ENCODE measurements at regions not wholly inside any gene's neighbourhood (a gene's known extent, or its start where the extent isn't known, plus 50 kb on each side); places are given as distances from the start of the nearest gene placed in this dataset.
"Not testable (repeated sequence)": the region's sequence is repeated elsewhere in the genome, so short reads cannot be mapped to it uniquely, and the experiment has no call there.

GRCh38 chr1:29406814-29407213 lies 170.5 kb downstream of the PTPRU start:
- intact Hi-C loops (cut with micrococcal nuclease; ENCODE audit: unreplicated experiment), result no loop called here
- TF ChIP-seq ZNF622 (IDR thresholded peaks at IDR 0.05) (no peak), CHD4 (IDR thresholded peaks at IDR 0.05) (no peak), BHLHE40 (IDR thresholded peaks at IDR 0.05; ENCODE audit: borderline replicate concordance in 1 of 2, low read depth in 2 of 2, low read length in 1 of 2) (no peak), PAX8 (IDR thresholded peaks at IDR 0.05) (no peak), EZH2 (IDR thresholded peaks at IDR 0.05; ENCODE audit: borderline replicate concordance, control insufficient read depth, low read depth, low read length) (no peak), SUPT20H (IDR thresholded peaks at IDR 0.05; ENCODE audit: borderline replicate concordance, control insufficient read depth, low read depth, low read length) (no peak), SPI1 (IDR thresholded peaks at IDR 0.05; ENCODE audit: borderline replicate concordance, insufficient read depth, low read depth, low read length) (no peak), BACH1 (IDR thresholded peaks at IDR 0.05; ENCODE audit: borderline replicate concordance) (no peak), NBN (IDR thresholded peaks at IDR 0.05) (no peak), YY1 (IDR thresholded peaks at IDR 0.05; ENCODE audit: low read depth, low read length) (no peak), USF1 (IDR thresholded peaks at IDR 0.05; ENCODE audit: borderline replicate concordance, extremely low read length, insufficient read depth, low read depth, low read length) (no peak), SREBF2 (IDR thresholded peaks at IDR 0.05; ENCODE audit: low read length) (no peak), WRNIP1 (IDR thresholded peaks at IDR 0.05; ENCODE audit: borderline replicate concordance, low read depth, low read length) (no peak)
- TF ChIP-seq, protein P1, sequence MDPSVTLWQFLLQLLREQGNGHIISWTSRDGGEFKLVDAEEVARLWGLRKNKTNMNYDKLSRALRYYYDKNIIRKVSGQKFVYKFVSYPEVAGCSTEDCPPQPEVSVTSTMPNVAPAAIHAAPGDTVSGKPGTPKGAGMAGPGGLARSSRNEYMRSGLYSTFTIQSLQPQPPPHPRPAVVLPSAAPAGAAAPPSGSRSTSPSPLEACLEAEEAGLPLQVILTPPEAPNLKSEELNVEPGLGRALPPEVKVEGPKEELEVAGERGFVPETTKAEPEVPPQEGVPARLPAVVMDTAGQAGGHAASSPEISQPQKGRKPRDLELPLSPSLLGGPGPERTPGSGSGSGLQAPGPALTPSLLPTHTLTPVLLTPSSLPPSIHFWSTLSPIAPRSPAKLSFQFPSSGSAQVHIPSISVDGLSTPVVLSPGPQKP (IDR thresholded peaks at IDR 0.05; ENCODE audit: low read depth, low read length), result no peak
- TF ChIP-seq, protein P2, sequence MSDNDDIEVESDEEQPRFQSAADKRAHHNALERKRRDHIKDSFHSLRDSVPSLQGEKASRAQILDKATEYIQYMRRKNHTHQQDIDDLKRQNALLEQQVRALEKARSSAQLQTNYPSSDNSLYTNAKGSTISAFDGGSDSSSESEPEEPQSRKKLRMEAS (IDR thresholded peaks at IDR 0.05; ENCODE audit: low read depth, low read length), result no peak
- no peaks in the 10 kb centered on the region for H3K79me2 ChIP-seq (ENCODE audit: control insufficient read depth, insufficient read depth, low read length)
- DNase-seq (ENCODE audit: low read depth, low spot score), result no peak
- no TSS peak for BruUV-seq (replicated peaks)
- POLR2A ChIA-PET, result no interaction called here
- in situ Hi-C loops (cut with MboI), result no loop called here
- H4K20me1 ChIP-seq (ENCODE audit: control insufficient read depth, insufficient read depth), result no peaks in the 10 kb centered on the region
- H3K27ac ChIP-seq (ENCODE audit: control insufficient read depth, insufficient read depth), result no peak overlapping the region
- SMC1A ChIA-PET (ENCODE audit: uncharacterized antibody, unreplicated experiment), result no interaction called here
- H2AFZ ChIP-seq (ENCODE audit: control insufficient read depth, low read depth, low read length), result no peak overlapping the region
- no peak overlapping the region for H3K9ac ChIP-seq (ENCODE audit: control insufficient read depth, insufficient read depth, low read length)
- no peak overlapping the region for H3K4me2 ChIP-seq (ENCODE audit: control insufficient read depth, insufficient read depth)
- no peak for ATAC-seq
- CTCF ChIA-PET, result no interaction called here
- H3K4me3 ChIP-seq, result no peak overlapping the region
- no peaks in the 10 kb centered on the region for H3K36me3 ChIP-seq (ENCODE audit: control insufficient read depth in 2 of 2, insufficient read depth in 2 of 2, low read length in 1 of 2)
- RAD21 ChIA-PET (ENCODE audit: unreplicated experiment), result no interaction called here
- no peak for FAIRE-seq
- WGBS (ENCODE audit: insufficient coverage, insufficient replicate concordance, low lambda C conversion rate, missing lambda C conversion rate), result 0% methylated on average over 2 of the region's 2 CpGs
- H3K9me3 ChIP-seq (replicated peaks; ENCODE audit: control insufficient read depth, insufficient read depth, low read length), result no peaks in the 10 kb centered on the region
- no peaks in the 10 kb centered on the region; a peak in 2 of 4 replicates for H3K27me3 ChIP-seq (replicated peaks in 1 of 2; ENCODE audit: control insufficient read depth in 2 of 2, insufficient read depth in 2 of 2, low read length in 1 of 2)
- H3K4me1 ChIP-seq (ENCODE audit: control insufficient read depth, insufficient read depth, low read length), result no peaks in the 10 kb centered on the region

DNA sequence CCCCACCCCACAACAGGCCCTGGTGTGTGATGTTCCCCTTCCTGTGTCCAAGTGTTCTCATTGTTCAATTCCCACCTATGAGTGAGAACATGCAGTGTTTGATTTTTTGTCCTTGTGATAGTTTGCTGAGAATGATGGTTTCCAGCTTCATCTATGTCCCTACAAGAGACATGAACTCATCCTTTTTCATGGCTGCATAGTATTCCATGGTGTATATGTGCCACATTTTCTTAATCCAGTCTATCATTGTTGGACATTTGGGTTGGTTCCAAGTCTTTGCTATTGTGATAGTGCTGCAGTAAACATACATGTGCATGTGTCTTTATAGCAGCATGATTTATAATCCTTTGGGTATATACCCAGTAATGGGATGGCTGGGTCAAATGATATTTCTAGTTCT lies 163.9 kb downstream of the PTPRU start:
- H3K36me3 ChIP-seq (ENCODE audit: control insufficient read depth in 2 of 2, insufficient read depth in 2 of 2, low read length in 1 of 2); H3K4me3 ChIP-seq; H3K4me1 ChIP-seq (ENCODE audit: control insufficient read depth, insufficient read depth, low read length); in situ Hi-C loops (cut with MboI); SMC1A ChIA-PET (ENCODE audit: uncharacterized antibody, unreplicated experiment); H3K4me2 ChIP-seq (ENCODE audit: control insufficient read depth, insufficient read depth); FAIRE-seq; H3K9me3 ChIP-seq (replicated peaks; ENCODE audit: control insufficient read depth, insufficient read depth, low read length); H3K79me2 ChIP-seq (ENCODE audit: control insufficient read depth, insufficient read depth, low read length); DNase-seq (ENCODE audit: low read depth, low spot score); H3K27me3 ChIP-seq (replicated peaks in 1 of 2; ENCODE audit: control insufficient read depth in 2 of 2, insufficient read depth in 2 of 2, low read length in 1 of 2); H3K9ac ChIP-seq (ENCODE audit: control insufficient read depth, insufficient read depth, low read length); H4K20me1 ChIP-seq (ENCODE audit: control insufficient read depth, insufficient read depth); RAD21 ChIA-PET (ENCODE audit: unreplicated experiment); H3K27ac ChIP-seq (ENCODE audit: control insufficient read depth, insufficient read depth); H2AFZ ChIP-seq (ENCODE audit: control insufficient read depth, low read depth, low read length); CTCF ChIA-PET; BruUV-seq (replicated peaks); ATAC-seq; POLR2A ChIA-PET; intact Hi-C loops (cut with micrococcal nuclease; ENCODE audit: unreplicated experiment): not testable (repeated sequence)
